Activated CD8-positive, alpha-beta T cell treated with anti-CD3 and anti-CD28 coated beads for 36 hours (primary cell): ENCODE measurements at regions not wholly inside any gene's neighbourhood (a gene's known extent, or its start where the extent isn't known, plus 50 kb on each side); places are given as distances from the start of the nearest gene placed in this dataset.

Experiments
- ATAC-seq: fragments of 200-7000 bp; cut with Tn5 transposase; one replicate; pipeline ENCODE4 v1.10.0; 2021; ENCODE audit warnings: mild to moderate bottlenecking, moderate library complexity
- CTCF ChIA-PET: fragments of 350-600 bp; sonication (Branson Sonifier 250); formaldehyde crosslinking; loops from one replicate; lab custom pipeline; 2021; ENCODE audit warnings: antibody characterized with exemption; lab: Charles Lee
- POLR2A ChIA-PET: fragments of 350-600 bp; sonication (Branson Sonifier 250); formaldehyde crosslinking; loops from one replicate; lab custom pipeline; 2021; ENCODE audit warnings: antibody characterized with exemption; lab: Charles Lee
- DNase-seq: peaks from one replicate; pipeline ENCODE4 v3.0.0-alpha.2; 2020
- H3K27ac Mint-ChIP-seq: one replicate; pipeline ENCODE4 v1.8.0; 2021; ENCODE audit warnings: mild to moderate bottlenecking, mixed read lengths
- H3K27me3 Mint-ChIP-seq: one replicate; pipeline ENCODE4 v1.8.0; 2021; ENCODE audit warnings: mixed read lengths
- H3K36me3 Mint-ChIP-seq: one replicate; pipeline ENCODE4 v1.8.0; 2021; ENCODE audit warnings: low read depth, mixed read lengths
- H3K4me1 Mint-ChIP-seq: one replicate; pipeline ENCODE4 v1.8.0; 2021; ENCODE audit warnings: low read depth, mixed read lengths
- H3K4me3 Mint-ChIP-seq: one replicate; pipeline ENCODE4 v1.8.0; 2021; ENCODE audit warnings: mild to moderate bottlenecking, moderate library complexity, mixed read lengths
- H3K9me3 Mint-ChIP-seq: one replicate; pipeline ENCODE4 v1.8.0; 2021; ENCODE audit warnings: mixed read lengths
- intact Hi-C: fragments of 100-400 bp; cut with micrococcal nuclease; formaldehyde crosslinking; loops from one replicate; pipeline ENCODE4 v1.10.0; 2022
- TF ChIP-seq, protein P1 (sequence below): fragments of 200-600 bp; IDR thresholded peaks from one replicate; pipeline ENCODE4 v1.8.0; 2022; ENCODE audit warnings: antibody characterized with exemption, mild to moderate bottlenecking

DNA sequence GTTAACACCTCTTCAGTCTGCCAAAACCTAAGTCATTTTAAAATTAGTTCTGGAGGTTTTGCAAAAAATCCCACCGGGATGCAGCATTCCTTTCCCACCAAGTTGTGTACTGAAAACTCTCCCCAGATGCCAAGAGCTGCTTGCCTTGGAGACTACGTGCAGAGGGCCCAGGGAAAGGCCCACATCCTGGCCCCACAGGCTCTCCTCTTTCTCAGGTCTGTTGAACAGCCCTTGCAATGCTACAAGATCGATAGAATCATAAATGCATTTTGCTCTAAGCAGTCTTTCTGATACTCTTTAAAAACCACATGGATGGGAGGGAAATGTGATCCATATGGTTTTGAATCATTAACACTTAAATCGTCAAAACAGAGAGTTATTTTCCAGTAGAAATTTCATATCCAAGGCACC is 126.7 kb upstream of the ZMIZ1 start:
- Mint-ChIP-seq H3K27me3 (no peaks in the 10 kb centered on the region), H3K27ac (no peak overlapping the region), H3K9me3 (peaks cover 2% of the 10 kb centered on the region), H3K36me3 (no peaks in the 10 kb centered on the region), H3K4me1 (peaks cover 10% of the 10 kb centered on the region), H3K4me3 (no peak overlapping the region)
- ChIA-PET POLR2A (no interaction called here), CTCF (no interaction called here)
- no peak for ATAC-seq
- intact Hi-C loops: no loop called here
- no peak for DNase-seq
- TF ChIP-seq, protein P1, sequence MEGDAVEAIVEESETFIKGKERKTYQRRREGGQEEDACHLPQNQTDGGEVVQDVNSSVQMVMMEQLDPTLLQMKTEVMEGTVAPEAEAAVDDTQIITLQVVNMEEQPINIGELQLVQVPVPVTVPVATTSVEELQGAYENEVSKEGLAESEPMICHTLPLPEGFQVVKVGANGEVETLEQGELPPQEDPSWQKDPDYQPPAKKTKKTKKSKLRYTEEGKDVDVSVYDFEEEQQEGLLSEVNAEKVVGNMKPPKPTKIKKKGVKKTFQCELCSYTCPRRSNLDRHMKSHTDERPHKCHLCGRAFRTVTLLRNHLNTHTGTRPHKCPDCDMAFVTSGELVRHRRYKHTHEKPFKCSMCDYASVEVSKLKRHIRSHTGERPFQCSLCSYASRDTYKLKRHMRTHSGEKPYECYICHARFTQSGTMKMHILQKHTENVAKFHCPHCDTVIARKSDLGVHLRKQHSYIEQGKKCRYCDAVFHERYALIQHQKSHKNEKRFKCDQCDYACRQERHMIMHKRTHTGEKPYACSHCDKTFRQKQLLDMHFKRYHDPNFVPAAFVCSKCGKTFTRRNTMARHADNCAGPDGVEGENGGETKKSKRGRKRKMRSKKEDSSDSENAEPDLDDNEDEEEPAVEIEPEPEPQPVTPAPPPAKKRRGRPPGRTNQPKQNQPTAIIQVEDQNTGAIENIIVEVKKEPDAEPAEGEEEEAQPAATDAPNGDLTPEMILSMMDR: no peak

DNA sequence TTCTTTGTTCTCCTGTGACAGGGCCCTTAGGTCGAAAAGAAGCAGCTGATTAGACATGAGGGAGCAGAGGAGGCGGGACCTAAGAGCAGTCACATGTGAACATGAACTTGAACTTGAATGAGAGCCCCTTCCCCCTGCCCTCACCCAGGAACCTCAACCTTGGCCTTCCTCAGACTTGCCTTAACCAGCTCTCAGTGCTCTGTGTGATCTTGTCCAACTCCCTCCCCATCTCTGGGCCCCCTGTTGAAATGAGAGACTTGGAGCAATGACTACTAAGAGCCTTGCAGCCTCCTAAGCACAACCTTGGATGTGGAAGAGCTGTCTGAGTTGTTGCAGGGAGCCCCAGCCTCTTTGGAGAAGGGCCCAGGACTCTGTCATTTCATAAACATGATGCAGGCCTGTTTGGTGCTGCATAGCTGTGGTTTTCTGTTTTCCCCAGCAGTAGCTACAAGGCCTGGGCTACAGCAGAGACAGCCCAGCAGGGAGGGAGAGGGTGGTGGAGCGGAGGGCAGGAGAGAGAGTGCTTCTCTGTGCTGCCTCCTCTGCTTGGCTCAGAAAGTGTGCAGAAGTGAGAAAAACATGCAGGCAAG is 123.9 kb upstream of the ZMIZ1 start:
- CTCF ChIA-PET: interaction anchor here (1.0 to 1.6 kb wide), 3 partner anchors 122 to 253 kb away, joined by 3 to 6 read pairs (median 3); no protein-coding TSS in a partner anchor
- Mint-ChIP-seq H3K27ac (no peak overlapping the region), H3K9me3 (peaks cover 2% of the 10 kb centered on the region), H3K4me3 (no peak overlapping the region), H3K4me1 (peaks cover 10% of the 10 kb centered on the region), H3K36me3 (no peaks in the 10 kb centered on the region), H3K27me3 (no peaks in the 10 kb centered on the region)
- POLR2A ChIA-PET: no interaction called here
- TF ChIP-seq, protein P1: no peak
- no peak for DNase-seq
- ATAC-seq: peak; percentile 24
- intact Hi-C loops: no loop called here

GRCh38 chr10:78945838-78946237 is 122.9 kb upstream of the ZMIZ1 start:
- DNase-seq (no peak), ATAC-seq (no peak)
- intact Hi-C loops: no loop called here
- H3K4me1 Mint-ChIP-seq: peaks cover 10% of the 10 kb centered on the region
- peaks cover 2% of the 10 kb centered on the region for H3K9me3 Mint-ChIP-seq
- H3K36me3 Mint-ChIP-seq: no peaks in the 10 kb centered on the region
- no peak overlapping the region for H3K27ac Mint-ChIP-seq
- CTCF ChIA-PET: interaction anchor here (1.2 to 1.9 kb wide), 4 partner anchors 9 to 250 kb away, joined by 3 to 6 read pairs (median 4); no protein-coding TSS in a partner anchor
- TF ChIP-seq, protein P1: no peak
- no peak overlapping the region for H3K4me3 Mint-ChIP-seq
- no peaks in the 10 kb centered on the region for H3K27me3 Mint-ChIP-seq
- POLR2A ChIA-PET: no interaction called here

DNA sequence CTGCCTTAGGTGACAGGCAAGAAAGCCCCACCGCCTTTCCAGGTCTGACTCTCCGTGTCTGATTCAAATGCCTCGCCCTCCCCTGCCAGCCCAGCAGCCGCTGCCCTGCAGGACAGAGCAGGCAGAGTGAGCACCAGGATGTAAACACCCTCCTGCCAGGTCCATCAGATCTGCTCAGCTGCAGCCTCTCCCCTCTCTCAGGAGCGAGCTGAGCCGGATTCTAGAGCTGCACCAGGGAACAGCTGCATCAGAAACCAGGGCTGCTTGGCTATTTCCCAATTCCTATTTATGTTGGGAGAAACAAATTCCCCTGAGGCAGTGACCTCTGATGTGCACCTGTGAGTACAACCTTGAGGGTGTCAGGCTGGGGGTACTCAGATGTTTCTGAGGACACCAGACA is 121.5 kb upstream of the ZMIZ1 start:
- Mint-ChIP-seq H3K27ac (no peak overlapping the region), H3K9me3 (peaks cover 2% of the 10 kb centered on the region), H3K4me1 (peaks cover 10% of the 10 kb centered on the region), H3K27me3 (no peaks in the 10 kb centered on the region), H3K36me3 (no peaks in the 10 kb centered on the region), H3K4me3 (no peak overlapping the region)
- TF ChIP-seq, protein P1: no peak
- ATAC-seq (no peak), DNase-seq (no peak)
- POLR2A ChIA-PET: no interaction called here
- CTCF ChIA-PET: interaction anchor here (1.9 kb wide), 1 partner anchor 249 kb away, joined by 5 read pairs; no protein-coding TSS in a partner anchor
- intact Hi-C loops: no loop called here

DNA sequence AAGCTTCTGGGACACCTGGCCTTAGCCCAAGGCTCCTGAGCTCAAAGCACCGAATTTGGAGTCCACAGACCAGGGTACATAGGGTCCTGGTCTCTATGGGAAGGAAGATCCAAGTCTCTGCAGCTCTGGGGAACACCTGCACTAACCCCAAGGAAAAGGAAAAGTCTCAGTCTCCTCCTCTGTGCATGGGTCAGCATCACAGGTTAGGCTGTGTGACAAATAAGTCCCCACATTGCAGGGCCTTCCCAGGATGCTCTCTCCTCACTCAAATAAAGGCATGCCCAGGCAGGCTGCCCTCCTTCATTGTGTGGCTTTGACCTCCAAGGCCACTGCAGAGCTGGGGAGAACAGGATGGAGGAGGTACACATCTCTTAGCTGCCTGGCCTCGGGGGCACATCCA is 121.0 kb upstream of the ZMIZ1 start:
- CTCF ChIA-PET: interaction anchor here (1.9 kb wide), 1 partner anchor 249 kb away, joined by 5 read pairs; no protein-coding TSS in a partner anchor
- POLR2A ChIA-PET: no interaction called here
- Mint-ChIP-seq H3K36me3 (no peaks in the 10 kb centered on the region), H3K27ac (no peak overlapping the region), H3K4me3 (no peak overlapping the region), H3K27me3 (no peaks in the 10 kb centered on the region), H3K9me3 (no peaks in the 10 kb centered on the region), H3K4me1 (peaks cover 10% of the 10 kb centered on the region)
- intact Hi-C loops: no loop called here
- ATAC-seq (no peak), DNase-seq (no peak)
- TF ChIP-seq, protein P1: no peak
